H1 (cell line): ENCODE measurements at regions not wholly inside any gene's neighbourhood (a gene's known extent, or its start where the extent isn't known, plus 50 kb on each side); places are given as distances from the start of the nearest gene placed in this dataset.

Experiments
- CTCF ChIA-PET: fragments of 300-600 bp; sonication (Branson Sonifier 250); formaldehyde crosslinking; loops from one replicate; lab custom pipeline; 2021; ENCODE audit not compliant: partially characterized antibody; lab: Charles Lee
- POLR2A ChIA-PET: fragments of 300-600 bp; sonication (Branson Sonifier 250); formaldehyde crosslinking; loops from one replicate; lab custom pipeline; 2021; ENCODE audit warnings: inconsistent platforms; ENCODE audit not compliant: partially characterized antibody; lab: Charles Lee
- DNase-seq, 2 experiments: peaks; one replicate each; pipeline versions ENCODE4 v3.0.0 to v3.0.0-alpha.2; 2010 to 2022; ENCODE audit warnings: low spot score in 2 of 2, low read depth in 1 of 2, mixed read lengths in 1 of 2
- FAIRE-seq: peaks from 2 replicates; lab custom pipeline; 2011; peaks lifted over from hg19 to GRCh38; lab: Jason Lieb, UNC
- H2AFZ ChIP-seq: 2 replicates; pipeline ENCODE4 v1.8.1; 2012; ENCODE audit warnings: low read length, inconsistent platforms
- H2AK5ac ChIP-seq: 2 replicates; pipeline ENCODE4 v1.6.1; 2013; ENCODE audit warnings: low read depth, low read length
- H2BK120ac ChIP-seq: replicated peaks from 2 replicates; pipeline ENCODE3; 2013; ENCODE audit warnings: low read depth, low read length, inconsistent platforms
- H2BK12ac ChIP-seq: 2 replicates; pipeline ENCODE4 v1.6.1; 2013; ENCODE audit warnings: low read depth, low read length
- H2BK15ac ChIP-seq: 2 replicates; pipeline ENCODE4 v1.6.1; 2013; ENCODE audit warnings: low read length
- H2BK20ac ChIP-seq: 2 replicates; pipeline ENCODE4 v1.6.1; 2013; ENCODE audit warnings: low read length
- H2BK5ac ChIP-seq: 2 replicates; pipeline ENCODE4 v1.6.1; 2013; ENCODE audit warnings: low read depth, low read length
- H3K14ac ChIP-seq: 2 replicates; pipeline ENCODE4 v1.6.1; 2013; ENCODE audit warnings: inconsistent platforms; ENCODE audit not compliant: insufficient read length
- H3K18ac ChIP-seq: 2 replicates; pipeline ENCODE4 v1.6.1; 2013; ENCODE audit warnings: low read length; ENCODE audit errors: extremely low read depth
- H3K23ac ChIP-seq: 2 replicates; pipeline ENCODE4 v1.6.1; 2013; ENCODE audit warnings: inconsistent platforms; ENCODE audit not compliant: insufficient read length
- H3K23me2 ChIP-seq: 2 replicates; pipeline ENCODE4 v1.6.1; 2013; ENCODE audit warnings: low read depth, low read length
- H3K27ac ChIP-seq: 2 replicates; pipeline ENCODE4 v1.6.1; 2011; ENCODE audit warnings: low read depth, low read length, inconsistent platforms
- H3K27me3 ChIP-seq, 4 experiments: replicated peaks in 1 of 4; 1 replicate in 1 of 4; 2 replicates in 3 of 4; pipeline versions ENCODE4 v1.6.1 to v1.8.1; 2011 to 2013; ENCODE audit warnings: low read length in 3 of 4, mild to moderate bottlenecking in 3 of 4, inconsistent platforms in 2 of 4, mixed read lengths in 2 of 4, moderate library complexity in 1 of 4; ENCODE audit not compliant: control insufficient read depth in 3 of 4, insufficient read depth in 3 of 4; ENCODE audit errors: extremely low read depth in 1 of 4
- H3K36me3 ChIP-seq, 4 experiments: 2 replicates each; pipeline versions ENCODE4 v1.6.1 to v1.8.1; 2011 to 2013; ENCODE audit warnings: mild to moderate bottlenecking in 4 of 4, low read length in 3 of 4, moderate library complexity in 2 of 4, control low read depth in 1 of 4, inconsistent platforms in 1 of 4; ENCODE audit not compliant: insufficient read depth in 4 of 4, control insufficient read depth in 2 of 4
- H3K4ac ChIP-seq: replicated peaks from 2 replicates; pipeline ENCODE3; 2013; ENCODE audit warnings: low read length, low read depth, mixed read lengths, inconsistent platforms; ENCODE audit not compliant: insufficient read length
- H3K4me1 ChIP-seq, 4 experiments: replicated peaks in 1 of 4; 1 replicate in 1 of 4; 2 replicates in 3 of 4; pipeline versions ENCODE4 v1.6.1 to v1.8.1; 2011 to 2013; ENCODE audit warnings: low read length in 3 of 4, inconsistent platforms in 2 of 4, mixed read lengths in 1 of 4; ENCODE audit not compliant: insufficient read depth in 4 of 4, control insufficient read depth in 3 of 4
- H3K4me2 ChIP-seq, 2 experiments: 2 replicates each; pipeline versions ENCODE4 v1.6.1 to v1.8.1; 2011 to 2013; ENCODE audit warnings: low read depth in 2 of 2, low read length in 2 of 2, control low read depth in 1 of 2, inconsistent platforms in 1 of 2, mild to moderate bottlenecking in 1 of 2; ENCODE audit not compliant: insufficient read depth in 1 of 2
- H3K4me3 ChIP-seq, 4 experiments: fragments of 200-600, 300-600 bp in 1 of 4; sonication (generic), shearing (Covaris generic), sonication (Bioruptor Twin) in 1 of 4; 2 replicates each; pipeline versions ENCODE4 v1.5.1 to v1.8.1; 2011 to 2016; ENCODE audit warnings: low read length in 4 of 4, low read depth in 3 of 4, control low read depth in 2 of 4, inconsistent platforms in 2 of 4, mild to moderate bottlenecking in 2 of 4, mixed read lengths in 1 of 4, moderate library complexity in 1 of 4; ENCODE audit not compliant: insufficient read depth in 2 of 4; ENCODE audit errors: extremely low read depth in 1 of 4
- H3K56ac ChIP-seq: replicated peaks from 2 replicates; pipeline ENCODE3; 2013; ENCODE audit warnings: low read depth, mild to moderate bottlenecking, mixed read lengths, low read length, inconsistent platforms; ENCODE audit not compliant: insufficient read length
- H3K79me1 ChIP-seq: 2 replicates; pipeline ENCODE4 v1.6.1; 2013; ENCODE audit warnings: low read depth, low read length, control low read depth
- H3K79me2 ChIP-seq, 2 experiments: 2 replicates each; pipeline versions ENCODE4 v1.6.1 to v1.8.1; 2012 to 2013; ENCODE audit warnings: low read length in 2 of 2, mild to moderate bottlenecking in 2 of 2, inconsistent platforms in 1 of 2; ENCODE audit not compliant: insufficient read depth in 2 of 2, control insufficient read depth in 1 of 2
- H3K9ac ChIP-seq, 4 experiments: replicated peaks in 1 of 4; 1 replicate in 1 of 4; 2 replicates in 3 of 4; pipeline versions ENCODE4 v1.6.1 to v1.8.1; 2011 to 2013; ENCODE audit warnings: low read depth in 3 of 4, low read length in 3 of 4, control low read depth in 2 of 4, mild to moderate bottlenecking in 2 of 4, moderate library complexity in 2 of 4, inconsistent platforms in 1 of 4; ENCODE audit errors: extremely low read depth in 1 of 4
- H3K9me3 ChIP-seq, 2 experiments: 2 replicates each; pipeline versions ENCODE4 v1.6.1 to v1.8.1; 2012 to 2013; ENCODE audit warnings: mild to moderate bottlenecking in 2 of 2, moderate library complexity in 2 of 2, control low read depth in 1 of 2, inconsistent platforms in 1 of 2, low read depth in 1 of 2, low read length in 1 of 2, mixed read lengths in 1 of 2; ENCODE audit not compliant: insufficient read depth in 2 of 2
- H4K20me1 ChIP-seq, 2 experiments: replicated peaks in 1 of 2; 2 replicates each; pipeline versions ENCODE3 to v1.8.1; 2011 to 2013; ENCODE audit warnings: inconsistent platforms in 2 of 2, low read length in 2 of 2, mild to moderate bottlenecking in 1 of 2; ENCODE audit not compliant: insufficient read depth in 2 of 2, control insufficient read depth in 1 of 2
- H4K5ac ChIP-seq: 2 replicates; pipeline ENCODE4 v1.6.1; 2013; ENCODE audit warnings: low read length, low read depth, mixed read lengths, inconsistent platforms; ENCODE audit not compliant: insufficient read length
- H4K8ac ChIP-seq: 2 replicates; pipeline ENCODE4 v1.8.0; 2013; ENCODE audit warnings: mild to moderate bottlenecking, moderate library complexity, low read length, inconsistent platforms; ENCODE audit not compliant: insufficient read depth; ENCODE audit errors: extremely low read depth
- H4K91ac ChIP-seq: replicated peaks from 2 replicates; pipeline ENCODE3; 2013; ENCODE audit warnings: low read length, mixed read lengths, inconsistent platforms; ENCODE audit not compliant: insufficient read length
- BACH1 ChIP-seq: IDR thresholded peaks from 2 replicates; pipeline ENCODE4 v1.6.1; 2012; ENCODE audit warnings: low read length, improper control_type of control experiment
- CREB1 ChIP-seq: IDR thresholded peaks from 2 replicates; pipeline ENCODE4 v1.6.1; 2012; ENCODE audit warnings: inconsistent platforms
- MAX ChIP-seq: IDR thresholded peaks from 2 replicates; pipeline ENCODE4 v1.6.1; 2012; ENCODE audit warnings: inconsistent platforms
- NANOG ChIP-seq: IDR thresholded peaks from 2 replicates; pipeline ENCODE4 v1.6.1; 2011; ENCODE audit warnings: low read length, low read depth, mild to moderate bottlenecking, inconsistent platforms; ENCODE audit not compliant: insufficient read depth, poor library complexity, severe bottlenecking
- RFX5 ChIP-seq: IDR thresholded peaks from 2 replicates; pipeline ENCODE4 v1.6.1; 2011; ENCODE audit warnings: low read depth, low read length, improper control_type of control experiment, borderline replicate concordance
- SIN3A ChIP-seq, 2 experiments: IDR thresholded peaks in 1 of 2; conservative IDR thresholded peaks in 1 of 2; 2 replicates each; pipeline ENCODE4 v1.6.1; 2011 to 2012; ENCODE audit warnings: low read length in 2 of 2, improper control_type of control experiment in 1 of 2, low read depth in 1 of 2, mild to moderate bottlenecking in 1 of 2
- SP2 ChIP-seq: IDR thresholded peaks from 2 replicates; pipeline ENCODE4 v1.6.1; 2012; ENCODE audit warnings: mild to moderate bottlenecking, low read length, inconsistent platforms
- SP4 ChIP-seq: IDR thresholded peaks from 2 replicates; pipeline ENCODE4 v1.6.1; 2012; ENCODE audit warnings: low read length, inconsistent platforms
- SRF ChIP-seq: IDR thresholded peaks from 2 replicates; pipeline ENCODE4 v1.6.1; 2011; ENCODE audit warnings: mild to moderate bottlenecking, low read depth, low read length, moderate library complexity
- TAF1 ChIP-seq: IDR thresholded peaks from 2 replicates; pipeline ENCODE4 v1.6.1; 2011; ENCODE audit warnings: mild to moderate bottlenecking, low read depth, low read length
- ZNF274 ChIP-seq: IDR thresholded peaks from 2 replicates; pipeline ENCODE4 v1.7.0; 2012; ENCODE audit warnings: low read length, borderline replicate concordance; ENCODE audit errors: extremely low read depth
- WGBS, 2 experiments: shearing (Covaris generic) in 1 of 2; methylation state at CpG; one replicate each; pipeline versions ENCODE4 v1.1.6 to v1.1.7; 2013 to 2015; ENCODE audit warnings: low lambda C conversion rate in 2 of 2, mixed read lengths in 2 of 2, inconsistent platforms in 1 of 2, low coverage in 1 of 2, missing lambda C conversion rate in 1 of 2; ENCODE audit not compliant: insufficient replicate concordance in 2 of 2, insufficient coverage in 1 of 2, insufficient read length in 1 of 2; ENCODE audit errors: extremely low coverage in 1 of 2, missing lambda C conversion rate in 1 of 2; 5-methylcytosine and 5-hydroxymethylcytosine counted together
- TF ChIP-seq, protein P1 (sequence below): IDR thresholded peaks from 2 replicates; pipeline ENCODE4 v1.6.1; 2012; ENCODE audit warnings: low read length, inconsistent platforms

- no peak overlapping the region for H2BK15ac ChIP-seq
- H3K27me3 ChIP-seq: no peaks in the 10 kb centered on the region
- H3K23me2 ChIP-seq: no peaks in the 10 kb centered on the region
- no peak overlapping the region for H4K5ac ChIP-seq
- no peaks in the 10 kb centered on the region for H3K9me3 ChIP-seq
- WGBS, 2 experiments: 95% methylated on average over 2 of the region's 2 CpGs; no CpG with 5 or more reads in 1 of the 2 experiments
- H2AK5ac ChIP-seq: no peak overlapping the region
- H2BK12ac ChIP-seq: no peak overlapping the region
- H3K79me1 ChIP-seq: no peaks in the 10 kb centered on the region; the same call in 1 of the 2 replicates
- no peak overlapping the region for H2BK120ac ChIP-seq
- no peak for DNase-seq
- H2BK20ac ChIP-seq: no peak overlapping the region
- no peak overlapping the region for H3K4ac ChIP-seq
- H3K27ac ChIP-seq: no peak overlapping the region
- H4K20me1 ChIP-seq: no peaks in the 10 kb centered on the region
- no peak overlapping the region for H3K4me2 ChIP-seq
- H4K8ac ChIP-seq: no peak overlapping the region
- H3K4me3 ChIP-seq: no peak overlapping the region
- H3K9ac ChIP-seq: no peak overlapping the region
- no peak overlapping the region for H3K14ac ChIP-seq
- H2AFZ ChIP-seq: no peak overlapping the region
- no peaks in the 10 kb centered on the region for H3K4me1 ChIP-seq
- H3K18ac ChIP-seq: no peak overlapping the region
- POLR2A ChIA-PET: no interaction called here
- TF ChIP-seq SP2: no peak
- TF ChIP-seq ZNF274: no peak
- no peak for TF ChIP-seq RFX5
- no peak for TF ChIP-seq SRF
- TF ChIP-seq NANOG: no peak
- TF ChIP-seq TAF1: no peak
- no peak for TF ChIP-seq SIN3A (conservative IDR thresholded peaks at IDR 0.05 in 1 of 2, IDR thresholded peaks at IDR 0.05 in 1 of 2; ENCODE audit: low read depth in 1 of 2, low read length in 2 of 2)
- no peak for TF ChIP-seq BACH1
- TF ChIP-seq, protein P1, sequence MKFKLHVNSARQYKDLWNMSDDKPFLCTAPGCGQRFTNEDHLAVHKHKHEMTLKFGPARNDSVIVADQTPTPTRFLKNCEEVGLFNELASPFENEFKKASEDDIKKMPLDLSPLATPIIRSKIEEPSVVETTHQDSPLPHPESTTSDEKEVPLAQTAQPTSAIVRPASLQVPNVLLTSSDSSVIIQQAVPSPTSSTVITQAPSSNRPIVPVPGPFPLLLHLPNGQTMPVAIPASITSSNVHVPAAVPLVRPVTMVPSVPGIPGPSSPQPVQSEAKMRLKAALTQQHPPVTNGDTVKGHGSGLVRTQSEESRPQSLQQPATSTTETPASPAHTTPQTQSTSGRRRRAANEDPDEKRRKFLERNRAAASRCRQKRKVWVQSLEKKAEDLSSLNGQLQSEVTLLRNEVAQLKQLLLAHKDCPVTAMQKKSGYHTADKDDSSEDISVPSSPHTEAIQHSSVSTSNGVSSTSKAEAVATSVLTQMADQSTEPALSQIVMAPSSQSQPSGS: no peak
- no peak for TF ChIP-seq CREB1
- TF ChIP-seq MAX: no peak
- TF ChIP-seq SP4: no peak
- no peak overlapping the region for H3K23ac ChIP-seq
- CTCF ChIA-PET: interaction anchor here (0.6 kb wide), 1 partner anchor 129 kb away, joined by 3 read pairs; no protein-coding TSS in a partner anchor
- H2BK5ac ChIP-seq: no peak overlapping the region
- no peak overlapping the region for H4K91ac ChIP-seq
- H3K36me3 ChIP-seq: no peaks in the 10 kb centered on the region
- FAIRE-seq: no peak
- H3K79me2 ChIP-seq: no peaks in the 10 kb centered on the region
- H3K56ac ChIP-seq: no peak overlapping the region
These were observed 261.2 kb upstream of the PIK3R1 start for GRCh38 chr5:67954351-67954750.
